ENCODE measurements at regions not wholly inside any gene's neighbourhood (a gene's known extent, or its start where the extent isn't known, plus 50 kb on each side); places are given as distances from the start of the nearest gene placed in this dataset.

DNA sequence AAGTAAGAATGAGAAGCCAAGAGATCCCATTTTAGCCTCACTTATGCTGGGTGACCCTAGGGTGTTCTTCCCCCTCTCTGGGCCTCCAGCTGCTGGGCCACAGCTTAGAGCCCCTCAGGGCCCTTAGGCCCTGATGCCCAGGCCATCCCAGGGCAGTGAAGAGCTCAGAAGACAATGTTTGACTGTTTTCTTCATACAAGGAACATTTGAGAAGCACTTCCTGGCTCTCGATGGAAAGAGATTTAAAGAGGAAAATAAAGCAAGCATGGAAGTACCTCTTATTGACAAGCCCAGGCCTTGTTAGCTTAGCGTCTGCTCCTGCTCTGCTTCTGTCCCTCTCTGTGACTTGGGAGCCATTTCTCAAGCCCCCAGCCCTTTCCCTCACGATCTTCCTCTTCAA, 165.9 kb upstream of the SMIM23 start:
- intact Hi-C loops (cut with micrococcal nuclease) = no loop called here
- Mint-ChIP-seq H3K9me3 (ENCODE audit: insufficient read depth) (no peaks in the 10 kb centered on the region), H3K4me1 (no peaks in the 10 kb centered on the region), H3K27me3 (peaks cover 10% of the 10 kb centered on the region), H3K27ac (no peak overlapping the region), H3K4me3 (no peak overlapping the region)
- Histone ChIP-seq H3K79me2 (ENCODE audit: control insufficient read depth, insufficient read depth, low read length) (no peaks in the 10 kb centered on the region), H3K27me3 (replicated peaks in 1 of 4; ENCODE audit: control extremely low read depth in 1 of 4, control insufficient read depth in 3 of 4, insufficient read depth in 4 of 4, low read length in 3 of 4) (no peaks in the 10 kb centered on the region), H2AFZ (ENCODE audit: insufficient read depth, low read depth, low read length, poor library complexity, severe bottlenecking) (no peak overlapping the region), H4K20me1 (ENCODE audit: control insufficient read depth, insufficient read depth, low read length, poor library complexity, severe bottlenecking) (no peaks in the 10 kb centered on the region), H3K4me2 (replicated peaks; ENCODE audit: low read depth, low read length, poor library complexity, severe bottlenecking) (no peak overlapping the region), H3K4me1 (ENCODE audit: control insufficient read depth in 2 of 2, insufficient read depth in 2 of 2, low read length in 2 of 2) (no peaks in the 10 kb centered on the region), H3K9ac (ENCODE audit: low read length) (no peak overlapping the region), H3K9me3 (ENCODE audit: control extremely low read depth in 1 of 3, control insufficient read depth in 2 of 3, insufficient read depth in 1 of 3, low read length in 2 of 3) (no peaks in the 10 kb centered on the region), H3K4me3 (ENCODE audit: control extremely low read depth in 1 of 5, extremely low read depth in 1 of 5, insufficient read depth in 1 of 5, low read depth in 2 of 5, low read length in 4 of 5) (no peak overlapping the region), H3K36me3 (replicated peaks in 1 of 2; ENCODE audit: control extremely low read depth in 1 of 2, control insufficient read depth in 1 of 2, extremely low read depth in 1 of 2, insufficient read depth in 2 of 2, low read length in 1 of 2) (no peaks in the 10 kb centered on the region), H3K27ac (ENCODE audit: low read length in 2 of 2) (no peak overlapping the region)
- CTCF ChIA-PET = no interaction called here
- WGBS (ENCODE audit: insufficient coverage) = 100% methylated on average over 1 of the region's 3 CpGs
- DNase-seq = no peak
- no peak for ATAC-seq (ENCODE audit: low read depth)
- POLR2A ChIA-PET = no interaction called here
- TF ChIP-seq EZH2 (IDR thresholded peaks at IDR 0.05; ENCODE audit: borderline replicate concordance, insufficient read depth, low read depth, low read length, poor library complexity, severe bottlenecking) = no peak
- TF ChIP-seq, protein P1, sequence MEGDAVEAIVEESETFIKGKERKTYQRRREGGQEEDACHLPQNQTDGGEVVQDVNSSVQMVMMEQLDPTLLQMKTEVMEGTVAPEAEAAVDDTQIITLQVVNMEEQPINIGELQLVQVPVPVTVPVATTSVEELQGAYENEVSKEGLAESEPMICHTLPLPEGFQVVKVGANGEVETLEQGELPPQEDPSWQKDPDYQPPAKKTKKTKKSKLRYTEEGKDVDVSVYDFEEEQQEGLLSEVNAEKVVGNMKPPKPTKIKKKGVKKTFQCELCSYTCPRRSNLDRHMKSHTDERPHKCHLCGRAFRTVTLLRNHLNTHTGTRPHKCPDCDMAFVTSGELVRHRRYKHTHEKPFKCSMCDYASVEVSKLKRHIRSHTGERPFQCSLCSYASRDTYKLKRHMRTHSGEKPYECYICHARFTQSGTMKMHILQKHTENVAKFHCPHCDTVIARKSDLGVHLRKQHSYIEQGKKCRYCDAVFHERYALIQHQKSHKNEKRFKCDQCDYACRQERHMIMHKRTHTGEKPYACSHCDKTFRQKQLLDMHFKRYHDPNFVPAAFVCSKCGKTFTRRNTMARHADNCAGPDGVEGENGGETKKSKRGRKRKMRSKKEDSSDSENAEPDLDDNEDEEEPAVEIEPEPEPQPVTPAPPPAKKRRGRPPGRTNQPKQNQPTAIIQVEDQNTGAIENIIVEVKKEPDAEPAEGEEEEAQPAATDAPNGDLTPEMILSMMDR (IDR thresholded peaks at IDR 0.05) = no peak

DNA sequence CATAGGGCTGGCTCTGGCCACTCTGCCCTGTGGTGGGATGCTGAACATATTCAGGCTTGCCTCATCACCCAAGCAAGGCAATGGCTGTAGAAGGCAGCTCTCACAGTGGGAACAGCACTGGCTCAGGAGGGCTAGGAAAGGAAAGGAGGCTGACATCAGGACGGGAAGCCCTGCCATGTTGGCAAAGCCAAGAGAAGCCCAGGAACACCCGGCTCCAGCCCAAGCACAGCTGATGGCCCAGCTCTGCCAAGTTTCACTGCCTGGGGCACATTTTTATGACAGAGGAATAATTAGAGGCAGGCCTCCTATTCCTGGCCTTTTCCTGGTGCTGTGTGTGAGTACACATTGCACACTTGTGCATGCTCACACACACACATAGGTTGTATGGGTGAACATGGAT, 163.6 kb upstream of the SMIM23 start:
- ATAC-seq (ENCODE audit: low read depth) (no peak), DNase-seq (no peak)
- POLR2A ChIA-PET = no interaction called here
- no peak overlapping the region for H3K4me2 ChIP-seq (replicated peaks; ENCODE audit: low read depth, low read length, poor library complexity, severe bottlenecking)
- no peaks in the 10 kb centered on the region for H3K9me3 Mint-ChIP-seq (ENCODE audit: insufficient read depth)
- 96% methylated on average over 2 of the region's 2 CpGs for WGBS (ENCODE audit: insufficient coverage)
- H3K4me3 Mint-ChIP-seq = no peak overlapping the region
- TF ChIP-seq, protein P1 (IDR thresholded peaks at IDR 0.05) = no peak
- TF ChIP-seq EZH2 (IDR thresholded peaks at IDR 0.05; ENCODE audit: borderline replicate concordance, insufficient read depth, low read depth, low read length, poor library complexity, severe bottlenecking) = no peak
- no peak overlapping the region for H3K27ac ChIP-seq (ENCODE audit: low read length in 2 of 2)
- peaks cover 9% of the 10 kb centered on the region for H3K27me3 Mint-ChIP-seq
- H3K27me3 ChIP-seq (replicated peaks in 1 of 4; ENCODE audit: control extremely low read depth in 1 of 4, control insufficient read depth in 3 of 4, insufficient read depth in 4 of 4, low read length in 3 of 4) = no peaks in the 10 kb centered on the region
- H2AFZ ChIP-seq (ENCODE audit: insufficient read depth, low read depth, low read length, poor library complexity, severe bottlenecking) = no peak overlapping the region
- H3K79me2 ChIP-seq (ENCODE audit: control insufficient read depth, insufficient read depth, low read length) = no peaks in the 10 kb centered on the region
- H3K4me1 Mint-ChIP-seq = no peaks in the 10 kb centered on the region
- no peak overlapping the region for H3K9ac ChIP-seq (ENCODE audit: low read length)
- no peak overlapping the region for H3K4me3 ChIP-seq (ENCODE audit: control extremely low read depth in 1 of 5, extremely low read depth in 1 of 5, insufficient read depth in 1 of 5, low read depth in 2 of 5, low read length in 4 of 5)
- H3K4me1 ChIP-seq (ENCODE audit: control insufficient read depth in 2 of 2, insufficient read depth in 2 of 2, low read length in 2 of 2) = no peaks in the 10 kb centered on the region
- H3K36me3 ChIP-seq (replicated peaks in 1 of 2; ENCODE audit: control extremely low read depth in 1 of 2, control insufficient read depth in 1 of 2, extremely low read depth in 1 of 2, insufficient read depth in 2 of 2, low read length in 1 of 2) = no peaks in the 10 kb centered on the region
- intact Hi-C loops (cut with micrococcal nuclease) = no loop called here
- no peaks in the 10 kb centered on the region for H3K9me3 ChIP-seq (ENCODE audit: control extremely low read depth in 1 of 3, control insufficient read depth in 2 of 3, insufficient read depth in 1 of 3, low read length in 2 of 3)
- no peak overlapping the region for H3K27ac Mint-ChIP-seq
- H4K20me1 ChIP-seq (ENCODE audit: control insufficient read depth, insufficient read depth, low read length, poor library complexity, severe bottlenecking) = no peaks in the 10 kb centered on the region
- CTCF ChIA-PET = no interaction called here
